ENCODE measurements at regions not wholly inside any gene's neighbourhood (a gene's known extent, or its start where the extent isn't known, plus 50 kb on each side); places are given as distances from the start of the nearest gene placed in this dataset.
"Not testable (repeated sequence)": the region's sequence is repeated elsewhere in the genome, so short reads cannot be mapped to it uniquely, and the experiment has no call there.

DNA sequence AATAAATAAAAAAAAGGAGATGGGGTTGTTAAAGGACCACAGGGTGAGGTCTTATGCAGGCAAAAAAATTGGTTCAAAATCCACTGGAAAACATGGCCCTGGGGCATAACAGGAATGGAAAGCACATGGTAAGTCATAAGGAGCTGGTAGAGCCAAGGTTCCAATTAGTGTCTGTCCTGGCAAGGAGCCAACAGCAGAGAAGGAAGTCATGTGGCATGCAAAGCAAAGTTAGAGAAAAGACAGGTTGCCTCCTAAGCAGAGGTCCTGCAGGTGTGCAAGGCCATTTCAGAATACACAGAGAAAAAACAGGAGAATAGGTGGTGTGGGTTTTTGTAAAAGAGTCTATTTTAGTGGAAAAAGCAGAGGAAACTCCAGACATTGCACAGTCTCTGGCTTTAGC, 1881.7 kb downstream of the ARAP2 start:
- DNase-seq = no peak

DNA sequence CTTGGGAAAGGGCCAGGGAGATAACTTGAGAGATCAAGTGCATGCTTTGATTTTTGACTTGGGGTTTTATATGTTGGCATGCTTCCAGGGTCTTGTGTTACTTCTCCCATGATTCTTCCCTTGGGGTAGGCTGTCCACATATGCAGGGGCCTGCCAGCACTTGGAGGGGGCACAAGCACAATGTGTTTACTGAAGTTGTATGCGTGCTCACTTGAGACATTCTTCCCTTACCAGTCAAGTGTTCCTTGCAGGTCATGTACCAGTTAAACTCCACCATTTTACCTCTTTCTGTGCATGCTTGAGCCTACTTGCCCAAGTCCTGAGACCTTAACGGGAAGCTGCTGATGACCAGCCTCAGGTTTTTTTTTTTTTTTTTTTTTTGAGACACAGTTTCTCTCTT, 1880.5 kb downstream of the ARAP2 start:
- DNase-seq = no peak

DNA sequence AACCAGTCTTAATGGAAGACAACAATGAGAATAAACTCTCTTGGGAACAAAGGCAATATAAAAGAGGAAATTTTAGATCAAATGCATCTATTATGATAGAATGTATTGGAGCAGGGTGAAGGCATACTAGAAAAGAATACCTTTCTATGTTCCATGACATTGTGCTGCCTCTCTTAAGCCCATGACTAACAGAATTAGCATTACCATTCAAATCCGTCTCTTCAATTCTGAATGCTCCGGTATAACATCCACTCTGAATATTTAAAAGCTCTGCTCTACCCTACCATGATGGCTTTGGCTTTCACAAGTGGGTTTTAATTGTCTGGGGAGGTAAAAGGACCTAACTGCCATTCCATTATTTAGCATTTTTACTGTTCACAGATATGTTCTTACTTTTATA, 1878.4 kb downstream of the ARAP2 start:
- DNase-seq = no peak

DNA sequence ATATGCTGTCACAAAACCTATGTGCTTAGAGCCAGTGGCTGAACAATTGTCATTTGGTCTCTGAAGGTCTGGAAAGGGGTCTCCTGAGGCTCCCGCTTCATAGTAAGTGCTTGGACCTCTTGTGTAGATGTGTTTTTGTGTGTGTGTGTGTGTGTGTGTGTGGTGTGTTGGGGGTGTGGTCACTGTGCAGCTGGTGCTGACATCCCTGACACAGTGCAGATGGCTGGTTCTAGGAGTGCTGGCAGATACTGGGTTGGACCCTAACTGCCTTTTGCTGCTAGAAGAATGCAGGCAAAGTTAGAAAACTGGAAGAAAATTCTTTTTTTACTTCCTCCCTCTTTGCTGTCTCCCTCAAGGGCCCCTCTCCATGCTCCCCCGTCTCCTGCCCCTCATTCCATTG, 1872.6 kb downstream of the ARAP2 start:
- DNase-seq = no peak

DNA sequence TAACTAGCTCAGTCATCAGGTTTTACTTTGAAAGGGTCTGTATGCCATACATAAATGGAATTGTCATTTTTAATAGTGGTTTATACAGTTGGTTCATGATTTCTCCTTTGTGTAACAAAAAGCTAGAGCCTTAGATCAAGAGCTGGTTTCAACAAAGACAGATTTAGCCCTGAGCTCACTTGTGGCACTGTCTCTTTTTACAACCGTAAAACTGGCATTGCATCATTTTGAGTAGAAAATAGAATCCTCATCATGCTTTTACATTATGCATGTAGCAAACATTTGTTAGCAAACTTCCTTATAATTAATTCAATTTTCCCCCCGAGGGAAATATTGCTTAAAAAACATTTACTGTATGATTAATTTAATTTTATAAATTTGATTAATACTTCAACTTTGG, 1871.5 kb downstream of the ARAP2 start:
- DNase-seq = no peak

DNA sequence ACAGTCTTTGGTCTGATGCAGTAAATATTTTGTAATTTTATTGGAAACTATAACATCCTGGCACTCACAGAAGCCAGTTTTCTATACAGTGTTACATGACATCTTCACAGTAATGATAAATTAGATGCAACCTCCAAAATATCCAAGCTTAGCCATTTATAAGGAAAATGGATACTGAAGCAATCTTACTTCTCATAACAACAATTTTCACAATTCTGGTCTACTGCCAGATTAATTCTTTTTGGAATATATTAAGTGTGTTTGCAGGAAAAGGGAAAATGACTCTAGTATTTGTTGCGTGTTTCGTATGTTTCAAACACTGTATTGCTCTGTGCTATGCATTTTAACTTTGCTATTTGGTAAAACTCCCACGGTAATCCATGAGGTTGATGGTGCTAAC, 1870.9 kb downstream of the ARAP2 start:
- no peak for DNase-seq

DNA sequence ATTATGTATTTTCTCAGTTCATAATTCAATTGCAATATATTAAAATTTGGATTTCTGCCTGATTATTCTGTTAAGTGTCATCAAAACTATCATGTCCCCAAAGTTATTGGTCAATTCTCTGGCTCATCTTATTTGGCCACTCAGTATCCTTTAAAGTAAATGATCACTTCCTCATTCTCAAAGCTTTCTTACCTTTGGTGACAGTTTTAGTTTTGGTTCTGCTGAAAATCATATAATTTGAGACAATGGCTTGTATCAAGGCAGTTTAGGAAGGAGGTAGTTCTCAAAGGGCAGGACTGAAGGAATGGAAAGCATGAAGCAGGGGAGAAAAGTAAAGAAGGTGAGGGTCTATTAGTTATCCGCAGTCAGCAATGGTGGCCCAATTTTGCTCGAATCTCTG, 1832.1 kb downstream of the ARAP2 start:
- no peak for DNase-seq

DNA sequence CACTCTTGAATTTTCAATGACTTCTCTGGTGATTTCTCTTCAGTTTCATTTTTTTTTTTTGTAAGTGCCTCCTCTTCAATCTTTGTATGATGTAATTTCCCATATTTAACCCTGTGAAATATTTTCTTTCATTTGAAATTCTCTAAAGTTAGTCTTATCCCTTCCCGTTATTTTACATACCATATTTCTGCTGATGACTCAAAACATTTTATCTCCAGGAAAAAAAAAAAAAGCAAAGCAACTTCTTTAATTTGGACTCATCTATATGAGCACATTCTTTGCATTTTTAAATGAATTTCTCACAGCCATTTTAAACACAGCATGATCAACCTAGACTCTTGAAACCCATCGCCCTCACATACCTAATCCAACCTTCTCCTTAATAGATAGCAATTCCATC, 1831.4 kb downstream of the ARAP2 start:
- no peak for DNase-seq

DNA sequence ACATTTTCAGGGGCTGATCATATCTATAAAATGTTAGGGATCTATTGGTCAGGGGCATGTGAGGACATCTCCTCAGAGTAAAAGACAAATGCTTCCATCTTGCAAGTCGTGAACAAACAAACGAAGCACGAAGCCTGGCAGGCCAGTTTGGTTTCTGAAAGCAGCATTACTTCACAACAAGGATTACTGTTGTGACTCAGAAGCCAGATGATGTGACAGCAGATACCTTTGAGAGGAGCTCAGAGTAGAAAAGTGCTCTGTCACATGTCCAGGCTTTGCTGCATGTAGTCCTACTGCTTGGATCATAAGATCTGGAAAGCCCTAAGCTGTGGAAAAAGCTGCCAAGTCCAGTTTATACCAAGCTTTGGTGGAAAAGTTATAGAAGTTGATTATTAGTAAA, 1827.2 kb downstream of the ARAP2 start:
- no peak for DNase-seq

DNA sequence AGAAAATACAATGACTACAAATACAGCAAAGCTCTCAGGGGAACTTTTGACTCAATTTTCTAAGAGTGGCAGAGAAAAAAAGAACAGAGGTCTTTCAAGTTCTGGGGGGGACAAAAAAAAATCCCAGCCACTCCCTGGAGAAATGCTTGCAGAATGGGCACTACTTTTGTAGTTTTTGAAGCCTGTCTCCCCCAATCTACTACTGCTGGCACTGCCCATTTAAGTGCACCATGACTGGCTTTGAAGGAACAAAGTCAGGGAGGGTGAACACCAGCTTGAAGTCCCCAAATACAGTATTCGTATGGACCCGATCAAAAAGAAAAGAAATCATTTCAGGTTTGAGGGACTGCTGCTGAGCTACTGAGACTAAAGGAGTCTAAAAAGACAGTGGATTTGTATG, 1824.4 kb downstream of the ARAP2 start:
- DNase-seq = no peak

DNA sequence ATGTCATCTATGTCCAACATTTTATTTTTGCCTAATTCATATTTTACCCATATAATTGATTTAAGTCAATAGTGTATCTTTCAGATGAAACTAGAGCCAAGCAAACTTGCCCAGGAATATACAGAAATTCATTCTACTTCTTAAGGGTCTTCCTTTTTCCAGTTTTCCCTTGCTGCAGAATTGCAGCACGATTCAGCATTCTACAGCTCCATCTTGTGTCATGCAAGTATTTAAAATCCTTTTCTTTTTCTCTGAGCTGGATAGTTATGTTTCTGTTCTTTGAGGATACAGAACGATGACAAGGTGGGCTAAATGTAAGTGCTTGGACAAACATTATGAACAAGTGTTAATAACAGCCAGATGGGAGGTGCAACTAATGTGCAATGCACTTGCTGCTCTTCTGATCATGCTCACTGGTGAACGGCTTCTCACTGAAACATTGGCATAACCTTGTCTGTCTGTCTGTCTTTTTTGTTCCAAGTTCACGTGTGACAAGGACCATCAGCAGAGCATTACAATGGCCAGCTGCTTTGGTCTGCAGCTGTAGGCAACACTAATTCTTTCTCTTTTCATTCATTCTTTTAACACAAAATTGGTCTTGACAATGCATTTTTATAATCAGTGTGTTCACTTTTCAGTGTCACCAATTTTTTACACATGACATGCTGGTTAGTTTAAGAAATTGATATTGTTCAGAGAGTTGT, 1821.7 kb downstream of the ARAP2 start:
- DNase-seq = no peak

DNA sequence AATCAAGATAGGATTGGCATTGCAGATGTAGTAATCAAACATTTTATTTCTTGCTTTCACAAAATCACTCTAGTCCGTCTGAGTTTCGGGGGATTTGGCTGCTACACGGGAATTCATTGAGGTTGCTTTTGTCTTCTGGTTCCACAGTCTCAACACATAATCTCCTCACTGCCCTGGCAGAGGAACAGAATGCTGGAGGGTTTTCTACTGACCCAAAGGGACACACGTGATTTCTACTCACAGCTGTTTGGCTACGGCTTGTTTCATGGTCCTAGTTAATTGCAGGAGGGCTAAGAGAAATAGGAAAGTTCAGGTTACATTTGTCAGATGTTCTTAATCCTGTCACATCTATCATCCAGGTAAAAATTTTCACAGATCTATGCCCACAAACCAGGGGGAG, 1811.6 kb downstream of the ARAP2 start:
- no peak for DNase-seq

DNA sequence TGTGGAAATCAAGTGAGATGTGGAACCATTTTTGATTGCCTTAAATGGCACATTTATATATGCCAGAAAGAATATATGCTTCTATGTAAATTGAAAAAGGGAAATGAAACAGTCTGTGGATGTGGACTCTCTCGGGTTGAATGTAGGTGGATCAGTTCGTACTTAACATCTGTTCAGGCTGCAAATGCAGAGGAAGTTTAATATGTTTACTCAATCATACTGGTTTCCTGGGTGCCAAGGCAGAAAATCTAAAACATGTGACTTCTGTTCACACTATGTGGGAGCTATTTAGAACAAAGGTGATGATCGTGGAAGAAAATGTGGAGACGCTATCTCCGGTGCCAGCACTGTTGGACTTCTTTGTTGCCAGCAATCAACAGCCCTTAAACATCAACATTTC, 1809.9 kb downstream of the ARAP2 start:
- not testable (repeated sequence) for DNase-seq

DNA sequence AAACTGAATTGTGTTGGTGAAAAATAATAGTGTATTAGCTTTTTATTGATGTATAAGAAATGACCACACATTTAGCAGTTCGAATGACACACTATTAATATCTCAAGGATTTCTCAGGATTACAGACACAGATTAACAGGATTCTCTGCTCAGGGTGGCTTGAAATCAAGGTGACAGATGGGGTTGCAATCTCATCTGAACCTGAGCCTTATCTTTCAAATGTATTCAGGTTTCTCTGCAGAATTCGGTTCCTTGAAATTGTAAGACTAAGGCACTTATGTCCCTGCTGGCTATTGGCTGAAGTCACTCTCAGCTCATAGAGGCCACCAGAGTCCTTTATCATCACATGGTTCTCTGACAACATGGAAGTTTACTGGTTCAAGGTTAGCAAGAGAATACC, 1780.1 kb downstream of the ARAP2 start:
- DNase-seq = no peak

DNA sequence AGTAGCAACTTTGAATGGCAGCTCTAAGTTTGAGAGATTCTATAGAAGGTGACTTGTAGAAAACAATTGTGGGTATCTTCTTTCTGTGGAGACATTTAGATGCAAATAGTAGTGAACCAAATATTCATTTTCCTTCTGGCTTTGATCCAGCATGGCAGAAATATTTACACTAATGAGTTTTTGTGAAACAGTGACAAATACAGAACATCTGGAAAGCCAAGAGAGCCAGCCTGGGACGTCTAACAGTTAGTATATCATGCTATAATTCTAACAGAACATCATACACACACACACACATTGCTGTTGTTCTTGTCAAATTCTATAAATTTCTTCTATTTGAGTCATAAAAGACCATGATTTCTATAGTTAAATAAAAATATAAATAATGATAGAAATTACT, 1777.9 kb downstream of the ARAP2 start:
- DNase-seq = no peak

DNA sequence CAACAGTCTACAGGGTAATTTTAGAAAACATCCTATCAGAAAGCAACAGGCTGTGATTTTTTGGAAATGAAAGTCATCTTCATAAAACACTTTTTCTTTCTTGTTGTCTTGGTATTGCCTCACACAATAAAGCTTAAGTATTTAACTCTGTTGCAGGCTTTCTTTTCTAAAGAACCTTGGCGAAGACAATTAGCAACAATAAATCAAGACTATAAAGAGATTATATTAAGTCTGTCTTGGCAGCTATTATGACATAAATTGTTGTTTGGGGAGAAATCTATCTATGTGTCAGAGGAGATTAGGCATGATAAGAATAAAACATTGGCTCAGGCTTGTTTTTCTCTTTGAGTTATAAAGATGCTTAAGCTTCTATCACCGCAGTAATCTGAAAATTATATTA, 1774.8 kb downstream of the ARAP2 start:
- no peak for DNase-seq

DNA sequence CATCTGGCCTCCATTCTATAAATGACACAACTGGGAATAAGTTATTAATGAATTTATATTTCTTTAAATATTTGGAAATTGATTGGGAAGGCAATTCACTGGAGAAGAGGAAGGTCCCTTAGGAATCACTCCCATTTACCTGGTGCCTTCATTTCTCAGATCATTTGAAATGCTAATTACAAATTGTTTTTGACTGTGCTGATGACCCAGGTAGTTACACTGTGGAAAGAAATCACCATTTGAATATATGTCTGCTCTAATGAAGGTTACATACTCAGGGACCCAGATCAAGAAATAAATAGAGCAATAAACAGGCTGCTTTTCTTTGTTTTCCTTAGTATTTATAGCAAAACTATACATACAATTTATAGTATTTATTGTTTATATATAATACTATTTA, 1759.1 kb downstream of the ARAP2 start:
- DNase-seq = no peak

DNA sequence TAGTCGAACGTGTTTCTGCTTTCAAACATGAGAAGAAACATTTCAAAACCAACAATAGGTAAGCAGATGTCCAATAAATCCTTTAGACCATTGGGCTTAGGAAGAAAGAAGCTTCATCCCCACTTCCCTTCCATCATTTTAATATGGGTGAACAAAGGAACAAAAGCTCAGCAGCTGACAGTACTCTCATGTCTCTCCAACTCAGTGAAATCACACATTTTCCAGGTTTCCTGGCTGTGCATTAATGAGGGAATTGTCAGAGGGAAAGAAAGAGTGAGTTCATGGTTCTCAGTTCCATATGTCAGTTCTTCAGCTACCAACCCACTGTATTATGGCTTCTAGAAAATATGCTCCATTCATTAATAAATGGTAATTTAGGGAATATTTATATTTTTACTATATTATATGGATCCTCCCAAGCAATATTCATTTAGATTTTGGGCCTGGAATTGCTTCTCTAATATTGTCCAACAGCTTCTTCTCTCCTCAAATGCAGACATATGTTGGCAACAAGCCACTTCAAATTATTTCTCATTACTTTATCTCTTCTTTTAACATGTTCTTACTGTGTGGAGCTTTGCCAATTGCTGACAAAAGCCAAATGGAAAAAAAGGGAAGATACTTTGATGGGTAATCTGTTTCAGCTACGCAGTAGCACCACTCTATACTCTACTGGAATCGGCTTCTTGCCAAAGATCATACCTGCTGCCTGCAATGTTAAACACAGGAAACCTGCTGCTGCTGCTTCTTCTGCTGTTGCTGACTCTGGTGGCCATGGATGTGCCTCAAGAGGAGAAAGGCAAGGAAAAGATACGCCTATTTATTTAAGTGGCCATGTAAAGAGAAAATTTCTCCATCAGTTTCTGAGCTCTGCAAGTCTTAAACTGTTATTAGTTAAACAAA, 1757.6 kb downstream of the ARAP2 start:
- no peak for DNase-seq

DNA sequence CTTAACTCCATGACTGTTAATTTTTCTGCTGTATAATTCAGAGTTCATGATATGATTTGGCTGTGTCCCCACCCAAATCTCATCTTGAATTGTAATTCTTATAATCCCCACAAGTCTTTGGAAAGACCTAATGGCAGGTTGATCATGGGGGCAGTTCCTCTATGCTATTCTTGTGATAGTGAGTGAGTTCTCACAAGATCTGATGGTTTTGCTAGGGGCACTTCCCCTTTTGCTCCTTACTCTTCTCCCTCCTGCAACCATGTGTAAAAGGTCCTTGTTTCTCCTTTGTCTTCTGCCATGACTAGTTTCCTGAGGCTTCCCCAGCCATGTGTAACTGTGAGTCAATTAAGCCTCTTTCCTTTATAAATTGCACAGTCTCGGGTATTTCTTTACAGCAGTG, 1751.9 kb downstream of the ARAP2 start:
- DNase-seq = no peak

DNA sequence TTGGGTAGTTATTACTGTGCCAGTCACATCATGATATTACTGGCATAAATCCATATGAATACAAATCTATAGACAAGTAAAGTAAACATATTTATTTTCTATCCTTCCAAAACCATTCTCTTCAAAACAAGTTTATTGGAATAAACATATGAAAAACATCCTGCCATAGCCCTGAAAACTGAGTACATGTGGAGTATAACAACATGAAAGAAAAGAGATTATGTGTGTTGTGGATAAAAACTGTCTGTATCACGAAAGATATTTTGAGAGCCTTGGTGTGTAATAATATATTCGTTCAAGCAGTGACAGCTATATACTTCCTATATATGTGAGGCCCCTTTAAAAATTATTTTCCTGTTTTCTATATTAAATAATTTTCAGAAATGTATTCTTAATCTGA, 1742.2 kb downstream of the ARAP2 start:
- DNase-seq = no peak

DNA sequence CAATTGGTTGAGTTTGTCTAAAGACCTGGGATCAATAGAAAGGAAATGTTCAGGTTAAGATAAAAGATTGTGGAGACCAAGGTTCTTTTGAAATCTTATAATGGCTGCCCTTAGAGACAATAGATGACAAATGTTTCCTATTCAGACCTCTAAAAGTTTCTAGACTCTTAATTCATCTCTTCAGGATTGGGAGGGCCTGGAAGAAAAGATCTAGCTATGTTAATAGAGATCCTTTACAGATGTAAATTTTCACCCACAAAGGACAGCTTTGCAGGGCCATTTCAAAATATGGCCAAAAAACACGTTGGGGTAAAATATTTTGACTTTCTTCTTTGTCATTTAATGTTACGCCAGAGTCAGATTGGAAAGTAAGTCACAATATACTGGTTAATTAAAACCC, 1739.6 kb downstream of the ARAP2 start:
- DNase-seq = not testable (repeated sequence)

DNA sequence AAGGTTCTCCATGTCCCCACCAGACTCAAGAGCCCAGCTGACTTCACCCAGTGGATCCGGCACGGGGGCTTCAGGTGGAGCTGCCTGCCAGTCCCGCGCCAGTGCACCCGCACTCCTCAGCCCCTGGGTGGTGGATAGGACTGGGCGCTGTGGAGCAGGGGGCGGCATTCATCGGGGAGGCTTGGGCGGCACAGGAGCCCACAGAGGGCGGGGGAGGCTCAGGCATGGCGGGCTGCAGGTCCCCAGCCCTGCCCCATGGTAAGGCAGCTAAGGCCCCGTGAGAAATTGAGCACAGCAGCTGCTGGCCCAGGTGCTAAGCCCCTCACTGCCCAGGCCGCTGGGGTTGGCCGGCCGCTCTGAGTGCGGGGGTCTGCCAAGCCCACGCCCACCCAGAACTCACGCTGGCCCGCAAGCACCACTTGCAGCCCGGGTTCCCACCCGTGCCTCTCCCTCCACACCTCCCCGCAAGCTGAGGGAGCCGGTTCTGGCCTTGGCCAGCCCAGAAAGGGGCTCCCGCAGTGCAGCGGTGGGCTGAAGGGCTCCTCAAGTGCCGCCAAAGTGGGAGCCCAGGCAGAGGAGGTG, 1737.7 kb downstream of the ARAP2 start:
- not testable (repeated sequence) for DNase-seq

DNA sequence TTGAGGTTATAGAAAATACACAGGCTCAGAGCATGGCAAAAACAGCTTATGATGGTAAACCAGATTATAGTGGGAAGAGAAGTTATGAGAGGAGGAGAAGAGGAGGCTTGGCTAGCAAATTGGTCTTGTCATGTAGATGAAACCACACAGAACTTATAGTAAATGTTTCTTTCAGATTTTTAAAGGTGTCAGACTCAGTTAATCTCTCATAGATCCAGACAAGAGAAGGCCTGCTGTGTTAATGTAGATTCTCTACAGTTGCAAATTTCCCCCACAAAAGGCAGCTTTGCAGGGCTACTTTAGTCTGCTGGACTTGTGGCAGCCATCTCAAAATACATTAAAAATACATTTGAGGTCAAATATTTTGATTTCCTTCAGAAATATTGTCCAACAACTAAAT, 1731.7 kb downstream of the ARAP2 start:
- no peak for DNase-seq

DNA sequence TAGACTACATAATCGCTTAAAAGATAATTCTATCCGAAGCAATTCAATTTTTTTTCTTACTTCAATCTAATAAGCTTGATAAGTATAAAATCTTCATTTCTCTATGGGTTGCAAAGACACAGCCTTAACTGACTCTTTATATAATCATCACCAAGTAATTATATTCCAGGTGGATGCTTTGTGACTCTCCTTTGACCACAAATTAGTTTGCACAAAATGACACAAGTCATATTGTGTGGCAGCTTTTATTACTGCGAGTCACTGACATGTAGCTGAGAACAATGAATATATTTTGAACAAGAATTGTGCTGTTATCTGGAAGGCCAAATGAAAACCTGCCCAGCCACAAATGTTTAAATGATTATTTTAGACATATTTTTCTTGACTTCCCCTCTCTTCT, 1727.8 kb downstream of the ARAP2 start:
- DNase-seq = no peak
